ENCODE measurements at regions not wholly inside any gene's neighbourhood (a gene's known extent, or its start where the extent isn't known, plus 50 kb on each side); places are given as distances from the start of the nearest gene placed in this dataset.

GRCh38 chr13:63773476-63773875 is 2357.8 kb upstream of the PCDH20 start:
- TF ChIP-seq CTCF (IDR thresholded peaks at IDR 0.05 in 4 of 5, conservative IDR thresholded peaks at IDR 0.05 in 1 of 5) (no peak), POLR2A (IDR thresholded peaks at IDR 0.05) (no peak)

All from gastrocnemius medialis (tissue), 4 donors.